ENCODE measurements at regions not wholly inside any gene's neighbourhood (a gene's known extent, or its start where the extent isn't known, plus 50 kb on each side); places are given as distances from the start of the nearest gene placed in this dataset.

DNA sequence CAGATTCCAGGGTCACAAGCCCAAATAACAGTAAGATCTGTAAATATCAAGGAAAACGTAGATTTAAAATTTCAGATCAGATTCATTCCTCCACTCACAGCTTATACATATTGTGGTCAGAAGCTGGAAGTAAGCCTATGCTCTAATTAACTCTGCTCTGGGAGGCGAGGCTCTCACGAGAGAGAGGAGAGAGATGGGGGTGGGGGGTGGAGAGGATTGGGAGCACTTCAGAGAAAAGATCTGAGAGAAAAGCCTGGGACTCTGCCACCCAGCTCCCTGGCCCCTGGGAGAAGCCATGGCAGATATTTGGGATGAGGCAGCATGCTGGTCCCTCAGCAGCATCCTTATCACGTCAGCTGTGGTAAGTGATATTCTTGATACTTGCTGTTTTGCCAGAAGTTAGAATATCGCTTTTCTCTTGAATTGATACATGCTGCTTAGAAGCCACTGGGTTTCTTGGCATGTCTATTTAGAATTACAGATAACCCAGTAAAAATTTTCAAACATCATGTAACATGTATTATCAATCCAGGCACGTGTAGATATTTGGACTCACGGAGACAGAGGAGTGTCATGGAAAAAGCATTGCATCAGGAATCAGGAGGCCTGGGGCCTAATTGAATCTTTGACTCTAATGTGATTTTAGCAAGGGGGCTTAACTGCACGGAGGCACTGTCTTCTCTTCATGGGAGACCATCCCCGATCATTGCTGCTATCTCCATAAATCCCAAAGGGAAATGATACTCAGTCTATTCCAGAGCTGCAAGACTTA lies 265.4 kb downstream of the HRH4 start:
- in situ Hi-C loops (cut with MboI; ENCODE audit: low sequenced_read_pairs, unreplicated experiment) = loop anchor here (10.0 kb wide), 1 partner anchor 111 kb away; no protein-coding TSS in a partner anchor
- DNase-seq (ENCODE audit: low spot score) = no peak
- TF ChIP-seq, protein P1, sequence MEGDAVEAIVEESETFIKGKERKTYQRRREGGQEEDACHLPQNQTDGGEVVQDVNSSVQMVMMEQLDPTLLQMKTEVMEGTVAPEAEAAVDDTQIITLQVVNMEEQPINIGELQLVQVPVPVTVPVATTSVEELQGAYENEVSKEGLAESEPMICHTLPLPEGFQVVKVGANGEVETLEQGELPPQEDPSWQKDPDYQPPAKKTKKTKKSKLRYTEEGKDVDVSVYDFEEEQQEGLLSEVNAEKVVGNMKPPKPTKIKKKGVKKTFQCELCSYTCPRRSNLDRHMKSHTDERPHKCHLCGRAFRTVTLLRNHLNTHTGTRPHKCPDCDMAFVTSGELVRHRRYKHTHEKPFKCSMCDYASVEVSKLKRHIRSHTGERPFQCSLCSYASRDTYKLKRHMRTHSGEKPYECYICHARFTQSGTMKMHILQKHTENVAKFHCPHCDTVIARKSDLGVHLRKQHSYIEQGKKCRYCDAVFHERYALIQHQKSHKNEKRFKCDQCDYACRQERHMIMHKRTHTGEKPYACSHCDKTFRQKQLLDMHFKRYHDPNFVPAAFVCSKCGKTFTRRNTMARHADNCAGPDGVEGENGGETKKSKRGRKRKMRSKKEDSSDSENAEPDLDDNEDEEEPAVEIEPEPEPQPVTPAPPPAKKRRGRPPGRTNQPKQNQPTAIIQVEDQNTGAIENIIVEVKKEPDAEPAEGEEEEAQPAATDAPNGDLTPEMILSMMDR (IDR thresholded peaks at IDR 0.05; ENCODE audit: borderline replicate concordance, control extremely low read depth, extremely low read depth, insufficient read depth, missing control alignments) = no peak

DNA sequence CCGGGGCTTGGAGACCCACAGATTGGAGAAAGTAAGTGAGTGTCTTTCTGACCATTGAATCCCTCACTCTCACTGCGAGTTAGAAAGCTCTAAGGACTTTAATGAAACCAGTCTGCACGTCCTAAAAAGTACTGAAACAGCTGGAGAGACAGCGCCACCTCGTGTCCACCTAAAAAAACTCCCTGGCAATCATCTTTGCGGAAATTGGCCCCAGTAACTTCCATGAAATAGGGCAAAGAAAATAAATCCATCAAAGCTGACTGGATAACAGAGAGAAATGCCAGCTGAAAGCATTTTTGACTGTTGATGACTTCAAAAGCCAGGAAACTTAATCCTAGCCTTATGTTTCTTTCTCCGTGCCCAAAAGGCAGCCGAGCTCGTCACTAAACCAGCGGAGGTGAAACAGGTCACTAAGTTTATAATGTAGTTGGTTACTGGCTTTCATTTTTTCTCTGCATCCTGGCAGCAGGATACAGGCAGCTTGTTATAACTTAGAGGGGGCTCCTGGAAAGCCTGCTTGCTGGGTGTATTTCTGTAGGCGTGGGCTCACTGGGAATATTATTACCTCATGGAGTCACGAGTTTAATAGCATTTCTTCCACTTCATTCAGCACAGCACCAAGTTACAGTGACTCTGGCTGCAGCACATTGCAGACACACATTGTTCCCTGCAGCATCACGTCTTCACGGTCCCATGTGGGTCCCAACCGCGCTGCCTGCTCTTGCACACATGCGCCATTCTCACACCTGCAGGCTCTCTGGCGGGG lies 266.5 kb downstream of the HRH4 start:
- in situ Hi-C loops (cut with MboI; ENCODE audit: low sequenced_read_pairs, unreplicated experiment) = loop anchor here (10.0 kb wide), 1 partner anchor 112 kb away; no protein-coding TSS in a partner anchor
- TF ChIP-seq, protein P1 (IDR thresholded peaks at IDR 0.05; ENCODE audit: borderline replicate concordance, control extremely low read depth, extremely low read depth, insufficient read depth, missing control alignments) = peak; percentile 63
- DNase-seq (ENCODE audit: low spot score) = peak; percentile 47

DNA sequence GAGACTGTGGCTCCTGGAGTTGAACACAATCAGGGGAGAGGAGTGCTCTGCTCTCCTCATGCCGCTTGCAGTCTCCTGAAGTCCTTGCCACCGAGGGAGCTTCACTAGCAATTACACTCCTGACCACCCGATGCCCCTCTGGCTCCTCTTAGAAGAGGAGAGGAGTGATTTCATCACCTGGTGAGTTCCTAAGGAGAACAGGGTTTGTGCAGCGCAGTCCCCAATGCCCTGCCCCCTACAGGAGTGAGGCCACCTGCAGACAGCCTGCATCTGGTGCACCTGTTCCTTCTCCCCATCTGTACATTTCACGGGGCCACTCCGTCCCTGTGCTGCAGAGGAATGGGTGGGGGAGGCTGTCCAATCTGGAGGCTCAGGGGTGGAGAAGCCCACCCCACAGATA lies 267.2 kb downstream of the HRH4 start:
- TF ChIP-seq, protein P1 (IDR thresholded peaks at IDR 0.05; ENCODE audit: borderline replicate concordance, control extremely low read depth, extremely low read depth, insufficient read depth, missing control alignments) = no peak
- in situ Hi-C loops (cut with MboI; ENCODE audit: low sequenced_read_pairs, unreplicated experiment) = loop anchor here (10.0 kb wide), 1 partner anchor 113 kb away; no protein-coding TSS in a partner anchor
- no peak for DNase-seq (ENCODE audit: low spot score)

DNA sequence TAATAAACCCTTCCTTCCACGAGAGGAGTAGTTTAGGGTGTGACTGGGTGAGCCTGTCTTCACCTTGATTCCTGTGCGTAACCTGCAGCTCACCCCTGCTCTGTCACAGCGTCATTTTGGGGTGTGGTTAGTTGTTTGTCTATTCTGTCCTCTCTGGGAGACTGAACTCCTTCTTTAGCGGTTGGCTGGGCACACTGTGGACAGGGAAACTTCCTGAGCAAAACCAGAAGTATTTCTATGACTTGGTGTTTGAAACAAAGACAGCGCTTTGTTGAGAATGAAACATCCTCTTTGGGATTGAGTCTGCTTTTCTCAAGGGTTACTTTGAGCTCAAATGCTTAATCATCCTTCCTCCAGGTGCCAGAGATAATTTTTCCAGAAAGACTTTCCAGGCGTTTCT lies 270.7 kb downstream of the HRH4 start:
- in situ Hi-C loops (cut with MboI; ENCODE audit: low sequenced_read_pairs, unreplicated experiment) = no loop called here
- no peak for DNase-seq (ENCODE audit: low spot score)
- TF ChIP-seq, protein P1 (IDR thresholded peaks at IDR 0.05; ENCODE audit: borderline replicate concordance, control extremely low read depth, extremely low read depth, insufficient read depth, missing control alignments) = no peak

DNA sequence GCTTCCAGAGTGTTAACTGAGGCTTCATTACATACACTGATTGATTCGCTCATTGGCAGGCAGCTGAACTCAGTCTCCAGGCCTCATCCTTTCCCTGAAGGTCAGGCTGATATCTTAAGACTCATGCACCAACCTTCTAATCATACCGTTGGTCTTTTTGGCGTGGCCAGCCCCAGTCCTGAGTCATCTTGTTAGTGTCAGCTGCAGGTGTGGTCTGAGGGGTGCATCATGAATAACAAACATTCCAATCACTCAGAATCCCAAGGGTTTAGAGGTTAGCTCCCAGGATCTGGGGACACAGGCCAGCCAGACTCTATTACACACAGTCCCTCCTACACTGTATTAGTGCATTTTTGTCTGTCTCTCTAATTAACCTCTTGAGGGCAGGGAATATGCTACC lies 271.5 kb downstream of the HRH4 start:
- in situ Hi-C loops (cut with MboI; ENCODE audit: low sequenced_read_pairs, unreplicated experiment) = no loop called here
- no peak for DNase-seq (ENCODE audit: low spot score)
- TF ChIP-seq, protein P1 (IDR thresholded peaks at IDR 0.05; ENCODE audit: borderline replicate concordance, control extremely low read depth, extremely low read depth, insufficient read depth, missing control alignments) = no peak

DNA sequence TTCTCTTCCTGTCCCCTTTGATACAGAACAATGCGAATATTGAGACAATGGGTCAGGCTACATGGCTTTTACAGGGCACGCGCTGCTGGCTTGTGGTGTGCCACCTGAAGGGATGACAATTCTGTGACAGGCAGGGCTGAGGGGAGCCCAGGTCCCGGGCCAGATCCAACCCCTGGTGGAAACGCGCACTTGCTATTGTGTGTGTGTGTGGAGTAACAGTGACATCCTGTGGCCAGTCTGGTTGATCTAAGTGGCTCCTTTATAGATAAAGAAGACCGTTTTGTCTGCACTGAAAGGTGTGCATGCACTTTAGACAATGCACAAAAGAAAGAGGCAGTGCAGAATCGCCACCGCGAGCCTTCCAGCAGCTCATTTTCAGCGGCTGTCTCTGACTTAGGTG lies 273.6 kb downstream of the HRH4 start:
- TF ChIP-seq, protein P1 (IDR thresholded peaks at IDR 0.05; ENCODE audit: borderline replicate concordance, control extremely low read depth, extremely low read depth, insufficient read depth, missing control alignments) = no peak
- no peak for DNase-seq (ENCODE audit: low spot score)

More for the DNA sequence above, 273.6 kb downstream of the HRH4 start:
- in situ Hi-C loops (cut with MboI; ENCODE audit: low sequenced_read_pairs, unreplicated experiment) = no loop called here

Data from GM13976 (cell line).